Heart left ventricle (tissue), 16 donors: ENCODE measurements at regions not wholly inside any gene's neighbourhood (a gene's known extent, or its start where the extent isn't known, plus 50 kb on each side); places are given as distances from the start of the nearest gene placed in this dataset.

Experiments used
- ATAC-seq, 4 donors: fragments of 200-7000 bp; cut with Tn5 transposase; one replicate each; pipeline ENCODE4 v1.9.1; 2020 to 2022; ENCODE audit warnings: moderate library complexity in 4 of 4, mild to moderate bottlenecking in 3 of 4, moderate number of reproducible peaks in 1 of 4
- DNase-seq, 5 donors: peaks; one replicate each; pipeline ENCODE4 v3.0.0-alpha.2; 2020
- H3K27ac ChIP-seq, 12 donors: fragments of 200-600 bp; sonication (generic) in 4 of 12; one replicate each; pipeline versions ENCODE4 v1.5.0 to v1.8.0; 2016 to 2022; ENCODE audit warnings: mild to moderate bottlenecking in 2 of 12
- H3K27me3 ChIP-seq, 9 donors: fragments of 200-600 bp; sonication (generic) in 2 of 9; one replicate each; pipeline versions ENCODE4 v1.5.1 to v1.8.0; 2016 to 2022; ENCODE audit warnings: mild to moderate bottlenecking in 3 of 9
- H3K36me3 ChIP-seq, 9 donors: fragments of 200-600 bp; sonication (generic) in 2 of 9; one replicate each; pipeline versions ENCODE4 v1.5.0 to v1.8.0; 2018 to 2022; ENCODE audit warnings: mild to moderate bottlenecking in 2 of 9
- H3K4me1 ChIP-seq, 12 donors: fragments of 200-600 bp; sonication (generic) in 4 of 12; one replicate each; pipeline versions ENCODE4 v1.5.0 to v1.8.0; 2016 to 2022; ENCODE audit warnings: mild to moderate bottlenecking in 3 of 12
- H3K4me3 ChIP-seq, 12 donors: fragments of 200-600 bp; sonication (generic) in 4 of 12; one replicate each; pipeline versions ENCODE4 v1.5.0 to v1.8.0; 2017 to 2022; ENCODE audit warnings: mild to moderate bottlenecking in 9 of 12, moderate library complexity in 4 of 12
- H3K9me3 ChIP-seq, 12 donors: fragments of 200-600 bp; sonication (generic) in 4 of 12; one replicate each; pipeline versions ENCODE4 v1.5.0 to v1.8.0; 2016 to 2022; ENCODE audit warnings: mild to moderate bottlenecking in 1 of 12
- POLR2A ChIP-seq, 2 donors: fragments of 450-650 bp; IDR thresholded peaks; one replicate each; pipeline ENCODE4 v1.6.1; 2017; ENCODE audit warnings: antibody characterized with exemption in 2 of 2, mild to moderate bottlenecking in 2 of 2, moderate library complexity in 2 of 2
- WGBS, 4 donors: extraction: QIAGEN DNeasy Blood & Tissue Kit in 2 of 4; methylation state at CpG; one replicate each; pipeline versions ENCODE4 v1.1.5 to v1.1.7; 2013 to 2018; 5-methylcytosine and 5-hydroxymethylcytosine counted together
- intact Hi-C, 10 donors: fragments of 100-400 bp; cut with DNase I; formaldehyde crosslinking; loops; one replicate each; pipeline versions ENCODE4 v1.11.1 to v1.14.2; 2022
- TF ChIP-seq, protein P1 (sequence below), 12 donors: fragments of 200-600 bp; sonication (generic) in 4 of 12; IDR thresholded peaks; one replicate each; pipeline versions ENCODE4 v1.5.0 to v1.8.0; 2018 to 2022; ENCODE audit warnings: antibody characterized with exemption in 12 of 12, mild to moderate bottlenecking in 5 of 12
- donor health status: ischemic (EF 13 %, LVEDD 7.1; RV severe dilation, severe dysfunction).
- donor health status: healthy with polysubstance abuse.
- donor health status: DM: no; HTN: yes; CAD: no.
- donor health status: DM: no; HTN: no; CAD: no.
- donor health status: ischemic (EF 25% LVEDD 6.9; RV normal size, moderate dysfunction).
- donor health status: ischemic (EF 25% LVEDD 5.7; RV mildly dilated, moderate dysfunction).
- donor health status: healthy.
- donor health status: DM: yes; HTN: yes; CAD: no.
- donor health status: ischemic (EF 35%, LVEDD 5.7; RV mildly dilated, moderate dysfunction).
- donor health status: nonischemic (EF 11% LVEDD 7.7; RV severe dilation, severe dysfunction).
- donor health status: DM: yes; HTN: yes; CAD: no.
- donor health status: PGD.
- donor health status: ischemic (EF 29% LVEDD 5.4; RV normal size, mild dysfunction).
- donor health status: nonischemic (EF 23%, LVEDD 6.1; RV moderate dilation, normal function).

DNA sequence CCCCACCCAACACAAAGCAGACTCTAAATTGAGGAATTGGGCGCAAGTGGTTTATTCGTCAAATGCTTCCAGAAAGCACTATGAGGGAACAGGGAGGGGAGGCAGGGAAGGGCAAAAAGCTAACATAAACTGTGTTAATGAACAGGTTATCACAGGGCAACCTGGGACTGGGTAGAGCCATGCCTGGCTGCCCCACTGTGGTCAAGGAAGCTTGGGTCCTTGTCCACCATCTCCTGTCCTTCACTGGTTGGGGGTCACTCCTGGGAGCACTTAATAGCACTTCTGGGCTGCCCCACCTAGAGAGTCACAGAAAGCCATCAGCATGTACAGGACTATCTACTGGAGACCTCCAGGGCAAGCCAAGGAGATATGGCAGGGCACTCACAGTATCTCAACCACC lies 102.3 kb downstream of the LINC00237 start:
- WGBS, 4 donors, result 93 to 97% (median 94%) methylated on average over 2 of the region's 2 CpGs
- DNase-seq (no peak), ATAC-seq (no peak)
- intact Hi-C loops, result no loop called here
- no peak overlapping the region for H3K27ac ChIP-seq
- H3K4me3 ChIP-seq, result no peak overlapping the region
- no peaks in the 10 kb centered on the region for H3K4me1 ChIP-seq
- no peaks in the 10 kb centered on the region for H3K36me3 ChIP-seq
- H3K9me3 ChIP-seq, result no peaks in the 10 kb centered on the region
- H3K27me3 ChIP-seq, result peaks cover 0 to 9% (median 0%) of the 10 kb centered on the region in 9 donors
- TF ChIP-seq, protein P1, sequence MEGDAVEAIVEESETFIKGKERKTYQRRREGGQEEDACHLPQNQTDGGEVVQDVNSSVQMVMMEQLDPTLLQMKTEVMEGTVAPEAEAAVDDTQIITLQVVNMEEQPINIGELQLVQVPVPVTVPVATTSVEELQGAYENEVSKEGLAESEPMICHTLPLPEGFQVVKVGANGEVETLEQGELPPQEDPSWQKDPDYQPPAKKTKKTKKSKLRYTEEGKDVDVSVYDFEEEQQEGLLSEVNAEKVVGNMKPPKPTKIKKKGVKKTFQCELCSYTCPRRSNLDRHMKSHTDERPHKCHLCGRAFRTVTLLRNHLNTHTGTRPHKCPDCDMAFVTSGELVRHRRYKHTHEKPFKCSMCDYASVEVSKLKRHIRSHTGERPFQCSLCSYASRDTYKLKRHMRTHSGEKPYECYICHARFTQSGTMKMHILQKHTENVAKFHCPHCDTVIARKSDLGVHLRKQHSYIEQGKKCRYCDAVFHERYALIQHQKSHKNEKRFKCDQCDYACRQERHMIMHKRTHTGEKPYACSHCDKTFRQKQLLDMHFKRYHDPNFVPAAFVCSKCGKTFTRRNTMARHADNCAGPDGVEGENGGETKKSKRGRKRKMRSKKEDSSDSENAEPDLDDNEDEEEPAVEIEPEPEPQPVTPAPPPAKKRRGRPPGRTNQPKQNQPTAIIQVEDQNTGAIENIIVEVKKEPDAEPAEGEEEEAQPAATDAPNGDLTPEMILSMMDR (IDR thresholded peaks at IDR 0.05), result no peak
- no peak for TF ChIP-seq POLR2A (IDR thresholded peaks at IDR 0.05)

DNA sequence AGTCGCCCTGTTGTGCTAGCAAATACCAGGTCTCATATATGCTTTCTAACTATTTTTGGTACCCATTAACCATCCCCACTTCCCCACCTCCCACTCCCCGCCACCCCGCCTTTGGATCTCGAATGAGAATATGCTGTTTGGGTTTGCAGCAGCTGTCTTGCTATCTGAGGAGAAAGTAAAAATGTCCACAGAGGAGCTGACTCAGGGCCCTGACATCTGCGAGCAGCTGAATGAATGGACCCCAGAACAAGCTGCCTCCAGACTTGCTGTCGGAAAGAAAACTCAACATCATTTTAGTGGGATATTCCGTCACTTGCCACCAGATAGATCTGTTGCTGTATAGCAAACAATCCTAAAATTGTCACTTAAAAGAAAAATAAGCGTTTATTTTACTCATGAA lies 103.7 kb downstream of the LINC00237 start:
- intact Hi-C loops, result no loop called here
- ATAC-seq, result no peak
- Histone ChIP-seq H3K9me3 (no peaks in the 10 kb centered on the region), H3K36me3 (no peaks in the 10 kb centered on the region), H3K27ac (no peak overlapping the region), H3K27me3 (peaks cover 0 to 9% (median 0%) of the 10 kb centered on the region in 9 donors), H3K4me3 (no peak overlapping the region), H3K4me1 (no peaks in the 10 kb centered on the region)
- TF ChIP-seq, protein P1 (IDR thresholded peaks at IDR 0.05), result no peak
- no peak for TF ChIP-seq POLR2A (IDR thresholded peaks at IDR 0.05)
- DNase-seq, result no peak
- 75 to 84% (median 81%) methylated on average over 8 of the region's 8 CpGs for WGBS, 4 donors

DNA sequence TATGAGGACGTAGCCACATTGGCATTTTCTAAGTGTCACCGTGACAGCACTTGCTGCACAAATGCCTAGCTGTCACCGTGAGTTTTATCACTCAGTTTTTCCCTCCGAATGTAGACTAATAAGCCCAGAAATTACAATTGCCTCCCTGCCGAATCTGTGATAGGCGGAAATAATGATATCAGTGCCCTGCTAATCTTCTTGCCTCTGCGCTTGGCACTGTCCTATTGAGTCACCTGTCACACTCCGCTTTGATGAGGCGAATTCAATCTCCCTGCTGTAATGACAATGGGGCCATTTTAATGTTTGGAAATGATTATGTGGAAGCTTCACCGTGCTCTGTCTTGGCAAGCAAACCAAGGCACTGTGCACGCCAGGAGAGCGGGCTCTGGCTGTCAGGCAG lies 112.8 kb downstream of the LINC00237 start:
- Histone ChIP-seq H3K27ac (no peak overlapping the region), H3K9me3 (no peaks in the 10 kb centered on the region), H3K4me1 (no peaks in the 10 kb centered on the region), H3K4me3 (no peak overlapping the region), H3K27me3 (peaks cover 0 to 20% (median 0%) of the 10 kb centered on the region in 9 donors), H3K36me3 (no peaks in the 10 kb centered on the region)
- WGBS, 4 donors, result 72 to 74% (median 73%) methylated on average over 12 of the region's 12 CpGs
- no peak for ATAC-seq
- intact Hi-C loops, result loop anchor here in 2 of 10 donors (10.0 kb wide), 1 partner anchor 59 kb away; no protein-coding TSS in a partner anchor
- TF ChIP-seq, protein P1 (IDR thresholded peaks at IDR 0.05), result no peak
- no peak for TF ChIP-seq POLR2A (IDR thresholded peaks at IDR 0.05)
- no peak for DNase-seq

DNA sequence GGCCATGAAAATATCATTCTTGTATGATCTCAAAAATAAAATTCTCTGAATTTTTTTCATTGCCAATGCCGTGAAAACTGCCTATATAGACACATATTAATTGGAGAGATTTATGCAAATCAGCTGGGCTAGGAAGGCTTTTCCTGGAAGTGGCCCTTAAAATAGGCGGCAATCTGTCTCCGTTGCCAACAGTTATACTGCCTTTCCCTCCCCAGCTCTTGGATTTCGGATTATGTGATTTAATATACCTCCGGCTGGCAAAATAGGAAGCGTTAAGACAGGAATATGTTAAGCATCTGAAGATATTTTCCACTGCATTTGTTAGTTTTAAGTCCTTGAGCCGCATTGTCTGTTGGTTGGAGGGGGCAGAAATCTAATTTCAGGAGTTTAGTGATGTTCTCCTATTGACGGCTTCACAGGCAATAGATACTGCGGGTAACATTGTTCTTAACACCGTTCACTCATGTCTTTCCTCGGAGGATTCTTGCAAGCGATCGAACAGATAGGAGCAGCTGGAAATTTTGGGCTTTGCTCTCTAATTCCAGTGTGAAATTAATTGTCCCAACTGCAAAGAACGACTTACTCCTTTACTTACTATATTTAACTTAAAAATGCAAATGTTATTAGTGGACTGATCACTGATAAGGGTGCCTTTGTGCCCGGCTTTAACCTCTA lies 113.3 kb downstream of the LINC00237 start:
- WGBS, 4 donors, result 78 to 81% (median 80%) methylated on average over 15 of the region's 15 CpGs
- H3K9me3 ChIP-seq, result no peaks in the 10 kb centered on the region
- ATAC-seq (no peak), DNase-seq (no peak)
- peaks cover 0 to 20% (median 0%) of the 10 kb centered on the region in 9 donors for H3K27me3 ChIP-seq
- no peak for TF ChIP-seq POLR2A (IDR thresholded peaks at IDR 0.05)
- TF ChIP-seq, protein P1 (IDR thresholded peaks at IDR 0.05), result no peak
- H3K4me3 ChIP-seq, result no peak overlapping the region
- H3K27ac ChIP-seq, result no peak overlapping the region
- intact Hi-C loops, result loop anchor here in 2 of 10 donors (10.0 kb wide), 1 partner anchor 58 kb away; no protein-coding TSS in a partner anchor
- no peaks in the 10 kb centered on the region for H3K36me3 ChIP-seq
- H3K4me1 ChIP-seq, result no peaks in the 10 kb centered on the region
